HEK293T (cell line): ENCODE measurements at regions not wholly inside any gene's neighbourhood (a gene's known extent, or its start where the extent isn't known, plus 50 kb on each side); places are given as distances from the start of the nearest gene placed in this dataset.

Source experiments
- ARNT ChIP-seq: fragments of 450-650 bp; IDR thresholded peaks from 2 replicates; pipeline ENCODE4 v1.6.1; 2017; ENCODE audit warnings: mild to moderate bottlenecking
- BHLHE40 ChIP-seq: fragments of 450-650 bp; IDR thresholded peaks from 2 replicates; pipeline ENCODE4 v1.6.1; 2016; ENCODE audit warnings: mild to moderate bottlenecking, moderate library complexity, borderline replicate concordance
- ELF4 ChIP-seq: fragments of 450-650 bp; IDR thresholded peaks from 2 replicates; pipeline ENCODE4 v1.6.1; 2017; ENCODE audit warnings: antibody characterized with exemption
- FOXM1 ChIP-seq: fragments of 450-650 bp; IDR thresholded peaks from 2 replicates; pipeline ENCODE4 v1.6.1; 2017; ENCODE audit warnings: mild to moderate bottlenecking, borderline replicate concordance
- L3MBTL2 ChIP-seq: fragments of 450-650 bp; conservative IDR thresholded peaks from 2 replicates; pipeline ENCODE4 v1.6.1; 2016; ENCODE audit warnings: mild to moderate bottlenecking
- PKNOX1 ChIP-seq: fragments of 450-650 bp; IDR thresholded peaks from 2 replicates; pipeline ENCODE4 v1.6.1; 2016
- SP1 ChIP-seq: fragments of 450-650 bp; IDR thresholded peaks from 2 replicates; pipeline ENCODE4 v1.6.1; 2017
- SUZ12 ChIP-seq: fragments of 450-650 bp; IDR thresholded peaks from 2 replicates; pipeline ENCODE4 v1.6.1; 2016; ENCODE audit warnings: mild to moderate bottlenecking
- TARDBP ChIP-seq: fragments of 450-650 bp; IDR thresholded peaks from 2 replicates; pipeline ENCODE4 v1.6.1; 2016

DNA sequence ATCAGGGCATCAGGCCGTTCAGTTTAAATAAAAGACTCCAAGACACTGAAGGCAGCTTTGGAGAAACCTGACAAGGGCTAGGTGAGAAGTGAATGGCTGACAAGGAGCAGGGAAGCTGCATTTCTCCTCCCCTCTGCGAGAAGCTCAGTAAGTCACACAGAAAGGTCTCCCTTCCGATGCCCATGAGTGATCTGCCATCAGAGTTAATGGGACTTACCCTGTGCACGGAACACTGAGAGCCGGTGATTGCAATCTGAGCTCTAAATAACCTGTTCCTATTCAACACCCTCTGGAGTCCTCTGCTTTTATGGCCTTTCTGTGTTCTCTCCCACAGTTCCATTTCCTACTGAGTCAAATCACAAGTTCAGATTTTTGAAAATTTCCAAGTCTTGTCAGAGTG lies 322.2 kb upstream of the MYT1L start:
- TF ChIP-seq PKNOX1 (no peak), ARNT (no peak), BHLHE40 (no peak), FOXM1 (no peak), SUZ12 (no peak), SP1 (no peak), L3MBTL2 (no peak), TARDBP (no peak), ELF4 (no peak)
